ENCODE measurements at regions not wholly inside any gene's neighbourhood (a gene's known extent, or its start where the extent isn't known, plus 50 kb on each side); places are given as distances from the start of the nearest gene placed in this dataset.

GRCh38 chr7:96931891-96932290 lies 73.5 kb upstream of the DLX6 start:
- no peak for DNase-seq

GRCh38 chr7:96933067-96933645 lies 72.2 kb upstream of the DLX6 start:
- no peak for DNase-seq

- no peak for DNase-seq
Measured at GRCh38 chr7:96936621-96937020, 68.7 kb upstream of the DLX6 start.

GRCh38 chr7:96942112-96942511 lies 63.2 kb upstream of the DLX6 start:
- DNase-seq = no peak

- DNase-seq = peak; percentile 55
Measured at GRCh38 chr7:96949766-96950165, 55.6 kb upstream of the DLX6 start.

GRCh38 chr7:96952974-96953391 lies 52.4 kb upstream of the DLX6 start:
- no peak for DNase-seq

GRCh38 chr7:96953676-96954513 lies 51.5 kb upstream of the DLX6 start:
- no peak for DNase-seq

Measured in NCI-H2081 treated with DMSO at 0.1 percent for 48 hours (cell line).